Hindlimb muscle (tissue), 1 donor: ENCODE measurements at regions not wholly inside any gene's neighbourhood (a gene's known extent, or its start where the extent isn't known, plus 50 kb on each side); places are given as distances from the start of the nearest gene placed in this dataset.

Source experiments
- DNase-seq: peaks from one replicate; pipeline ENCODE4 v3.0.0-alpha.2; 2013

GRCh38 chr10:65811931-65812525 is 1113.8 kb upstream of the LRRTM3 start:
- no peak for DNase-seq

GRCh38 chr10:65816536-65816935 is 1109.3 kb upstream of the LRRTM3 start:
- DNase-seq, result no peak

GRCh38 chr10:65818990-65819389 is 1106.8 kb upstream of the LRRTM3 start:
- no peak for DNase-seq

GRCh38 chr10:65827359-65827758 is 1098.5 kb upstream of the LRRTM3 start:
- DNase-seq, result peak; percentile 27

DNA sequence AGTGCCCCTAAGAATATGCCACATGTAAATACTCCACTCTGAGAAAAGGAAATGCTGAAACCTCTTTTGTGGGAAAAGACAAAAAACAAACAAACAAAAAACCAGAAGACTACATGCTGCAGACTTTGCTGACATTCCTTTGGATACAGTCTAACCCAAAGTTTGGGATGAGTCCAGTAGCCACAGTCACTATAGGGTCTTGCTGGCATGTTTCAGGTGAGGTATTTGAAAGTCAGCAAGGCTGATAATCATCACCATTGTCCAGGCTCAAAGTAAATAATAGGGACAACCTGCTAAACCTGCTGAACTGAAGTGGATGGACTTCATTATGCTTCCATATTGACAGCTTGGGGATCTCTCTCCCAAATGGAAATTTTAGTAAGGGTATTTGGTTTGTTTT is 1087.0 kb upstream of the LRRTM3 start:
- no peak for DNase-seq

DNA sequence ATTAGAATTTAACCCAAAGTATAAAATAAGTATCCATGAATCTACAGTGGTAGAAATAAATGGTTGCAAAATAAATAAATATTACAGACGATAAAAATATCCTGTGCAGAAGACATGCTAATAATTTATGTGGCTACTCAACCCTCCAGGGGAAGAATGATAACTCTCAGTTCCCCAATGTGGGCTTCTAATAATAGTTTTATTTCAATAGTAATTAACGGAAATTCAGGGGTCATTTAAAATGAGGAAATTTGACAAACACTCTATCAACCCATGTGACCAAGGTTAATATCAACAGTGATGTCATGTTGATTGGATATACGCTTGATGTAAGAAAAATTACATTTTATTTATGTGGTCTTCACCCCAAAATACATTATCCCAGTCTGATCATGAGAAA is 1082.6 kb upstream of the LRRTM3 start:
- DNase-seq, result no peak

- no peak for DNase-seq
Observed at GRCh38 chr10:65845916-65846315, 1079.9 kb upstream of the LRRTM3 start.

DNA sequence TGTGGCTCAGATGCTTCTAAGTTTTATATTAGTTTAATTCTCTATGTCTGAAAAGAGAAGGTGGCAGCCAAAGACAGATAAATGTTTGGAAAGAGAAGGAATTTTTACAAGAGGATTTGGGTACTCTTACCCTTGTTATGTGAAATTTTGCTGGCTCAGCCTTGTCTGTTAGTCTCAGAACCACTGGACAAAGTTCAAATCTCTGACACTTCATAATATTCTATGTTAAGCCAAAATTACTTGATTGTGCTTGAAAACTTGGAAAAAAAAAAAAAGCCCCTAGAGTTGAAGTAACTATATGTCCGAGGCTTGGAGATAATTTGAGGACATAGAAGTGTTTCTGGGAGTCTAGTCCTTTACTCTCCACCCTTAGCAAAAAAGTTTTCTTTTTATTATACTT is 1079.3 kb upstream of the LRRTM3 start:
- peak; percentile 19 for DNase-seq

DNA sequence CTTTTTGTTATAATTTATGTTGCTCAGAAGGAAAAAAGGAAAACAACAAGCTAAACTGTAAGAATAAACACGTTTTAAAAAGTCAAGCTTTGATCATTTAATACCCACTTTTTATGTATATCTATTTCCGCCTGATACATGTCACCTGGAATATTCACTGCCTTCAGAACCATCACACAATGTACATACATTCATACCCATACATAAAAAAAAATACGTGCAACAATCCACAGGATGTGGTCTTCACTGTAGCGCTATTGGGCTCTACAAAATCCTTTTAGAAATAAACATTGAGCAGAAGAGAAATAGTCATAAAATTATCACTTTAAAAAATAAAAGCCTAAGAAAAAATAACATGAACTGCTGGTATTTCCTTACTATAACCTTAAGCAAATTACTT is 1078.9 kb upstream of the LRRTM3 start:
- no peak for DNase-seq

DNA sequence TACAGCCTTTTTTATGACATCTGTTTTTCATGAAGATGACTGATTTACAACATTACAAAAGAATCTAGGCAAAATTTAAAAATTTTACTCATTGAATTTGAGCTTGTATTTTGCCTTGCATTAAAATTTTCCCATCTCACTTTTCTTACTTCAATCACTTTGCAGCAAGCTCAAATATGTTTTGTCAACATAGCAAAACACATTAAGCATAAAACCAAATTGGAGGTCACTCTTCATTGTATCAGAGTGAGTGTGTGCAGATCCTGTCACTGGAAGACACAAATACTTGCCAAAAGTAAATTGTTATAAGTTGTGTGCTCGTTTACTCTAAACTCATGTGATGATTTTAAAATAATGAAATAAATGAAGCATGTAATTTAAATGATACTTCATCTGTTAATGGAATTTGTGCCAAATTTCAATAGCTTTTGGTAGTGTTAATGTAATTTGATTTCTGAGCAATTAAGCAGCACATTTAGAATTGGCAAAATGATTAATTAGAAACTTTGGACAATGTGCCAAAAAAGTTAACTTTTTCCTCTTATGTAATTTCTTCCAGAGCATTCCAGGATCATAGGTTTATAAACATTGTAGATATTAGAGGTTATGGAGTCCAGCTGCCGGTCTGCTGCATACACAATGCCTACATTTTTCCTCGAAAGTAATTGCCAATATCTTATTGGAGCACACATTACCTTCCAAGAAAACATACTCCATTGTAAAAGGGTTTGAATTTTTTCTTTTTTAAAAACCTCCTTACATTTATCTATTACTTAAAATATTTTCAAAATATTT is 1078.2 kb upstream of the LRRTM3 start:
- DNase-seq, result peak; percentile 8

GRCh38 chr10:65858841-65859240 is 1067.0 kb upstream of the LRRTM3 start:
- peak; percentile 43 for DNase-seq

GRCh38 chr10:65861249-65861648 is 1064.6 kb upstream of the LRRTM3 start:
- DNase-seq, result no peak
